GM19395 (cell line): ENCODE measurements at regions not wholly inside any gene's neighbourhood (a gene's known extent, or its start where the extent isn't known, plus 50 kb on each side); places are given as distances from the start of the nearest gene placed in this dataset.
A peak's percentile ranks its signal among the peaks of the same experiment; 100 is the strongest.
"Not testable (repeated sequence)": the region's sequence is repeated elsewhere in the genome, so short reads cannot be mapped to it uniquely, and the experiment has no call there.

Experiments
- ATAC-seq: cut with Tn5 transposase; IDR thresholded peaks from one replicate; pipeline ENCODE4 v1.9.1; 2021; ENCODE audit warnings: mild to moderate bottlenecking, moderate library complexity; ENCODE audit not compliant: unreplicated experiment

DNA sequence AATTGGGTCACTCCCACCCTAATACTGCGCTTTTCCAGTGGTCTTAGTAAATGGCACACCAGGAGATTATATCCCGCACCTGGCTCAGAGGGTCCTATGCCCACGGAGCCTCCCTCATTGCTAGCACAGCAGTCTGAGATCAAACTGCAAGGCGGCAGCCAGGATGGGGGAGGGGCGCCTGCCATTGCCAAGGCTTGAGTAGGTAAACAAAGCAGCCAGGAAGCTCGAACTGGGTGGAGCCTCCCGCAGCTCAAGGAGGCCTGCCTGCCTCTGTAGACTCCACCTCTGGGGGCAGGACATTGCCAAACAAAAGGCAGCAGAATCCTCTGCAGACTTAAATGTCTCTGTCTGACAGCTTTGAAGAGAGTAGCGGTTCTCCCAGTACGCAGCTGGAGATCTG, 52.4 kb upstream of the PMPCB start:
- ATAC-seq, result not testable (repeated sequence)

DNA sequence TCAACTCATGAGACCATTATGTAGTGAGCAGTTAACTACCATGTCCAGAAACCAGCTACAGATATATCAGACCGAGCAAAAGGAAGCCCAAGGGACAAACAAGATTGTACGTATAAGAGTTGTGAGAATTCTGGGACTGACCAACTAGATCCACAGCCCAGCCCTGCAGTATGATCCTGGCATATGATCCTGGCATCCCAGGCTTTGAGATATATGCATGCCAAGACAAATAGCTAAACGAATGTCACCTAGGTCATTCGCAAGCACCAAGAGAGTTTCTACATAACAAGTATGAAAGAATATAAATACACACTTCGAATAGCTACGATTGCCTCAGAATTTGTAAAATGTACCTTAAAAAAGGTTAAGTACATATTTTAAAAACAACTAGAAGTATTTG, 56.4 kb upstream of the PMPCB start:
- ATAC-seq, result no peak

DNA sequence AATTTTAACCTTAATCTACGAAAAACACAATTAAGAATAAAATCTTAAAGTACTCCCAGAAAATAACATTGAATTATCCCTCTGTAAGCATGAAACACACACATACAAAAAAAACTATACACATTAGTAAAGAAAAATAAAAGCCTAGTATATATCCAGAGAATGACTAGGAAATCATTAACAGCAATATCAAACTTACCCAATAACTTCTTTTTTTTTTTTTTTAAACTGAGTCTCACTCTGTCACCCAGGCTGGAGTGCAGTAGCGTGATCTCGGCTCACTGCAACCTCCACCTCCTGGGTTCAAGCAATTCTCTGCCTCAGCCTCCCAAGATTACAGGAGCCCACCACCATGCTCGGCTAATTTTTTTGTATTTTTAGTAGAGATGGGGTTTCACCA, 61.4 kb upstream of the PMPCB start:
- not testable (repeated sequence) for ATAC-seq

DNA sequence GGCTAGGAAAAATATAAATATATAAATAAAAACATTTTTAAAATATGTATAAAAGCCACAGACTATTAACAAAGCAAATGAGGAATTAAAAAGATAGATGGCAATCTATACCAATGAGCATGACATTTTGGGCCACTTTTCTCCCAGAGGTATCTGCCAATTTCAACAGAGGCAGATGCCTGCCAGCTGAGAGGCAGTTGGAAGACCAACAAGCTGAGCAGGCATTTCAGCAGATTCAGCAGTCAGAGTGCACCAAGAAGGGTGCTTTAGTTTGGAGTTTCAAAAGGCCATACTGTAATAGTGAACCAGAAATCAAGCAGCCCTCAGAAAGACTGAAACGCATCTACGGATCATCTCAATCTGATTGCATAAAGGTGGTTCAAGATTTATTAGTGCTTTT, 62.4 kb upstream of the PMPCB start:
- not testable (repeated sequence) for ATAC-seq

DNA sequence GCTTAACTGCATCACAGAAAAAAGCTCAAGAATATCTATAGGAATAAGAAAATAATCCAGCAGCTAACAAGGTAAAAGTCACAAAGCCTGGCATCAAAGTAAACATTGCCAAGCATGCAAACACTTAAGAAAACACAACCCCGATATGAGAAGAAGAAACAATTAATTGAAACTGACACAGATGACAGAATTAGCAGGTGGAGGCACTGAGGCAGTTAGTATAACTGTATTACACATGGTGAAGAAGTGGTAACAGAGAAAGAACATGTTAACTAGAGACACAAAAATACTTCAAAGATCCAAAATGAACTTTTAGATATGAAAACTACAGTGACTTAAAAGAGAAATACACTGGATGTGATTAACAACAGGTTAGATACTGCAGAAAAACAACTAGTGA, 69.4 kb upstream of the PMPCB start:
- ATAC-seq, result peak; percentile 64

DNA sequence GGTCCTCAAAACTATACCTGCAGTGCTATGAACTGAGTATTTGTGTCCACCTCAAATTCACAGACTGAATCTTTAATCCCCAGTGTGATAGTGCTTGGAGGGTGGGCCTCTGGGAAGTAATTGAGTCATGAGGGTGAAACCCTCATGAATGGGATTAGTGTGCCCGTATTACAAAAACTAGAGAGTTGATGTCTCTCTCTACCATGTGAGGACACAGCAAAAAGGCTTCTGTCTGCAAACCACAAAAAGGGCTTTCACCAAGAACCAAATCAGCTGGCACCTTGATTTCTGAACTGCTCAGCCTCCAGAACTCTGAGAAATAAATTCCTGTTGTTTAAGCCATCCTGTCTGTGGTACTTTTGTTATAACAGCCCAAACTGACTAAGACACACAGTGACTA, 71.4 kb upstream of the PMPCB start:
- ATAC-seq, result not testable (repeated sequence)

DNA sequence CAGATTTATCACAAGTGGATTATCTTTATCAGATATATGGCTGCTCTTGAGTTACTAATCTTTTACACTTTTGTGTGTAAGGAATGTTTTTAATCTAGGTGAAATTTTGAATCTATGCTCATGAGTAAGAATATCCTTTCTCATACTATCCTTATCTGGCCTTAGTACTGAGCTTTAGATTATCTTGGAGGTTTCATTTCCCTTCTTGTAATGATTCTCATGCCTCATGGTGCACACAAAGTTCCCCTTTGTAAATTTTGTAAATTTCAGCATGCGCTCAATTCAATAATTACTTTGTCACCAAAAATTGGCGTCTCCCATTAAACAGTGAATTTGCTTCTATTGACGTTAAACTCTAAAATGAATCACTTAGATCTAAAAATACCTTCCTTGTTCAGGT, 74.2 kb upstream of the NAPEPLD start:
- not testable (repeated sequence) for ATAC-seq

DNA sequence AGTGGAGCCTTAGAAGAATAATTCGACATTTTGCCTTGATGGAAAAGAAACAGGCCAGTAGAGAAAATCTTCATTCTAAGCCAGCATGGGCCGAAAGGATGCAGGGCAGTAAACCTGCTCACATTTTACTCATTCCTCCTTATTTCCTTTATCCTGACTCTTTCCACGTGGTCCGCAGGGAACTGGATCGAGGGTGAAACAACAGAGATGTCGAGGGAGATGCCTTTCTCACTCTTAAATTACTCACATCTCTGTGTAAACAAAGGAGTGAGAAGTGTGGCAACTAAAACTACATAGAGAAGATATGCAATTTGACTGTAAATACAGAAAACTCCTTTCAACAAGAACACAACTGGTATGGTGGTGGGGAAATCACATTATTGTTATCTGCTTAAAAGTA, 62.1 kb upstream of the NAPEPLD start:
- ATAC-seq, result not testable (repeated sequence)

DNA sequence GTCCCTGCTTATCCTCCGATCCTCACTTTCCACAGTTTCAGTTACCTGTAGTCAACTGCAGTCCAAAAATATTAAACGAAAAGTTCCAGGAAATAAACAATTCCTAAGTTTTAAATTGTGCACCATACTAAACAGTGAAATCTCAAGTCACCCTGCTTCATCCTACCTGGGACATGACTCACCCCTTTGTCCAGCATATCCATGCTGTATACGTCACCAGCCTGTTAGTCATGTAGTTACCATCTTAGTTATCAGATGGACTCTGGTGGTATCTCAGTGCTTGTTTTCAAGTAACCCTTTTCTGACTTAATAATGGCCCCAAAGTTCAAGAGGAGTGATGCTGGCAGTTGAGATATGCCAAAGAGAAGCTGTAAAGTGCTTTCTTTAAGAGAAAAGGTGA, 50.3 kb upstream of the NAPEPLD start:
- ATAC-seq, result not testable (repeated sequence)
